GM12872 (cell line): ENCODE measurements at regions not wholly inside any gene's neighbourhood (a gene's known extent, or its start where the extent isn't known, plus 50 kb on each side); places are given as distances from the start of the nearest gene placed in this dataset.

Experiments
- CTCF ChIP-seq: IDR thresholded peaks from 3 replicates; pipeline ENCODE4 v1.5.1; 2011; ENCODE audit warnings: low read depth, mild to moderate bottlenecking, low read length, moderate library complexity; ENCODE audit not compliant: insufficient read depth

GRCh38 chr5:124873188-124873587 lies 126.7 kb upstream of the ZNF608 start:
- TF ChIP-seq CTCF: no peak

GRCh38 chr5:124873713-124874112 lies 127.3 kb upstream of the ZNF608 start:
- no peak for TF ChIP-seq CTCF

- no peak for TF ChIP-seq CTCF
Measured at GRCh38 chr5:124876566-124876965, 130.1 kb upstream of the ZNF608 start.

- TF ChIP-seq CTCF: no peak
Measured at GRCh38 chr5:124876983-124877382, 130.5 kb upstream of the ZNF608 start.

GRCh38 chr5:124877501-124878146 lies 131.2 kb upstream of the ZNF608 start:
- no peak for TF ChIP-seq CTCF

GRCh38 chr5:124878583-124879342 lies 132.3 kb upstream of the ZNF608 start:
- TF ChIP-seq CTCF: no peak

GRCh38 chr5:124880903-124881697 lies 134.7 kb upstream of the ZNF608 start:
- no peak for TF ChIP-seq CTCF
